Brain microvascular endothelial cell (primary cell): ENCODE measurements at regions not wholly inside any gene's neighbourhood (a gene's known extent, or its start where the extent isn't known, plus 50 kb on each side); places are given as distances from the start of the nearest gene placed in this dataset.

Experiments used
- DNase-seq: peaks from one replicate; pipeline ENCODE4 v3.0.0-alpha.2; 2020
- H3K27ac ChIP-seq: fragments of 250-450 bp; sonication (Bioruptor Pico); 2 replicates; pipeline ENCODE4 v1.5.1; 2020; ENCODE audit warnings: mild to moderate bottlenecking, moderate library complexity
- H3K27me3 ChIP-seq: fragments of 250-450 bp; sonication (Bioruptor Pico); replicated peaks from 2 replicates; pipeline ENCODE4 v1.5.1; 2020; ENCODE audit warnings: mild to moderate bottlenecking
- H3K36me3 ChIP-seq: fragments of 250-450 bp; sonication (Bioruptor Pico); replicated peaks from 2 replicates; pipeline ENCODE4 v1.5.1; 2020; ENCODE audit warnings: mild to moderate bottlenecking
- H3K4me3 ChIP-seq: 2 replicates; pipeline ENCODE4 v1.5.1; 2011; ENCODE audit warnings: low read depth, mild to moderate bottlenecking, control low read depth, low read length, moderate library complexity
- CTCF ChIP-seq: IDR thresholded peaks from 2 replicates; pipeline ENCODE4 v1.5.1; 2011; ENCODE audit warnings: low read depth, mild to moderate bottlenecking, moderate library complexity, low read length, control low read depth, inconsistent platforms; ENCODE audit errors: missing control alignments
- in situ Hi-C: cut with HindIII; loops from 2 replicates; pipeline ENCODE4 v1.10.0; 2017; ENCODE audit warnings: low sequenced_read_pairs, low pct_ligation_motif_present

GRCh38 chr11:71342951-71343827 is 90.8 kb upstream of the SHANK2 start:
- peak; percentile 6 for DNase-seq
- no peak overlapping the region for H3K4me3 ChIP-seq
- no peak overlapping the region for H3K27ac ChIP-seq
- peaks cover 2% of the 10 kb centered on the region for H3K27me3 ChIP-seq
- H3K36me3 ChIP-seq = no peaks in the 10 kb centered on the region
- peak; percentile 73 for TF ChIP-seq CTCF
- in situ Hi-C loops = no loop called here

GRCh38 chr11:71342116-71342515 is 89.7 kb upstream of the SHANK2 start:
- Histone ChIP-seq H3K27me3 (peaks cover 2% of the 10 kb centered on the region), H3K36me3 (no peaks in the 10 kb centered on the region), H3K27ac (no peak overlapping the region), H3K4me3 (no peak overlapping the region)
- TF ChIP-seq CTCF = no peak
- in situ Hi-C loops = no loop called here
- DNase-seq = no peak

GRCh38 chr11:71341596-71341995 is 89.2 kb upstream of the SHANK2 start:
- no peak overlapping the region for H3K27ac ChIP-seq
- TF ChIP-seq CTCF = no peak
- H3K36me3 ChIP-seq = no peaks in the 10 kb centered on the region
- no peak overlapping the region for H3K4me3 ChIP-seq
- in situ Hi-C loops = no loop called here
- DNase-seq = no peak
- H3K27me3 ChIP-seq = peaks cover 2% of the 10 kb centered on the region

GRCh38 chr11:71341173-71341572 is 88.8 kb upstream of the SHANK2 start:
- Histone ChIP-seq H3K27ac (no peak overlapping the region), H3K27me3 (peaks cover 2% of the 10 kb centered on the region), H3K36me3 (no peaks in the 10 kb centered on the region), H3K4me3 (no peak overlapping the region)
- no peak for DNase-seq
- in situ Hi-C loops = no loop called here
- TF ChIP-seq CTCF = no peak

- in situ Hi-C loops = no loop called here
- no peak overlapping the region for H3K27ac ChIP-seq
Measured at GRCh38 chr11:71340086-71340606, 87.8 kb upstream of the SHANK2 start.

More at GRCh38 chr11:71340086-71340606, 87.8 kb upstream of the SHANK2 start:
- Histone ChIP-seq H3K27me3 (peaks cover 2% of the 10 kb centered on the region), H3K4me3 (no peak overlapping the region), H3K36me3 (no peaks in the 10 kb centered on the region)
- DNase-seq = no peak
- TF ChIP-seq CTCF = no peak
